H9 (cell line): ENCODE measurements at regions not wholly inside any gene's neighbourhood (a gene's known extent, or its start where the extent isn't known, plus 50 kb on each side); places are given as distances from the start of the nearest gene placed in this dataset.

Experiments used
- DNase-seq: peaks from one replicate; pipeline ENCODE4 v3.0.0-alpha.2; 2017
- H2AFZ ChIP-seq: one replicate; pipeline ENCODE4 v1.6.1; 2013; ENCODE audit warnings: mild to moderate bottlenecking, low read length, control low read depth, moderate library complexity
- H2AK5ac ChIP-seq: 2 replicates; pipeline ENCODE4 v1.6.1; 2013; ENCODE audit warnings: low read length, control low read depth, mixed read lengths; ENCODE audit not compliant: insufficient read length
- H2BK120ac ChIP-seq: one replicate; pipeline ENCODE4 v1.6.1; 2013; ENCODE audit warnings: low read depth, mild to moderate bottlenecking, low read length, control low read depth, inconsistent platforms; ENCODE audit not compliant: poor library complexity, severe bottlenecking
- H2BK12ac ChIP-seq: 2 replicates; pipeline ENCODE4 v1.6.1; 2013; ENCODE audit warnings: low read length, control low read depth, mixed read lengths, low read depth; ENCODE audit not compliant: insufficient read length
- H2BK15ac ChIP-seq: 2 replicates; pipeline ENCODE4 v1.6.1; 2013; ENCODE audit warnings: low read depth, low read length, control low read depth
- H2BK20ac ChIP-seq: one replicate; pipeline ENCODE4 v1.6.1; 2013; ENCODE audit warnings: low read depth, mild to moderate bottlenecking, low read length, control low read depth, inconsistent platforms; ENCODE audit not compliant: poor library complexity, severe bottlenecking
- H2BK5ac ChIP-seq: 2 replicates; pipeline ENCODE4 v1.6.1; 2013; ENCODE audit warnings: low read length, control low read depth, mixed read lengths; ENCODE audit not compliant: insufficient read length
- H3K14ac ChIP-seq: 2 replicates; pipeline ENCODE4 v1.6.1; 2013; ENCODE audit warnings: low read length, control low read depth; ENCODE audit not compliant: insufficient read depth
- H3K18ac ChIP-seq: 2 replicates; pipeline ENCODE4 v1.6.1; 2013; ENCODE audit warnings: low read depth, mild to moderate bottlenecking, mixed read lengths, low read length, control low read depth; ENCODE audit not compliant: insufficient read length
- H3K23ac ChIP-seq: 2 replicates; pipeline ENCODE4 v1.6.1; 2013; ENCODE audit warnings: low read length, control low read depth, mixed read lengths, low read depth; ENCODE audit not compliant: insufficient read length
- H3K23me2 ChIP-seq: 2 replicates; pipeline ENCODE4 v1.6.1; 2013; ENCODE audit warnings: low read depth, mild to moderate bottlenecking, mixed read lengths, low read length, control low read depth; ENCODE audit not compliant: insufficient read length, poor library complexity, severe bottlenecking
- H3K27ac ChIP-seq: 2 replicates; pipeline ENCODE4 v1.5.1; 2013; ENCODE audit warnings: low read length, control low read depth, mixed read lengths, low read depth; ENCODE audit not compliant: insufficient read length
- H3K27me3 ChIP-seq: 2 replicates; pipeline ENCODE4 v1.6.1; 2013; ENCODE audit warnings: low read length, control low read depth, inconsistent platforms; ENCODE audit not compliant: insufficient read depth
- H3K4ac ChIP-seq: 2 replicates; pipeline ENCODE4 v1.6.1; 2013; ENCODE audit warnings: low read depth, mild to moderate bottlenecking, control low read depth, inconsistent platforms, low read length, moderate library complexity
- H3K4me1 ChIP-seq: 2 replicates; pipeline ENCODE4 v1.6.1; 2013; ENCODE audit warnings: low read length, control low read depth, inconsistent platforms; ENCODE audit not compliant: insufficient read depth
- H3K4me2 ChIP-seq: 2 replicates; pipeline ENCODE4 v1.6.1; 2013; ENCODE audit warnings: low read length, control low read depth, mixed read lengths; ENCODE audit not compliant: insufficient read length, insufficient read depth
- H3K56ac ChIP-seq: 2 replicates; pipeline ENCODE4 v1.6.1; 2013; ENCODE audit warnings: low read depth, mild to moderate bottlenecking, mixed read lengths, low read length, control low read depth; ENCODE audit not compliant: insufficient read length
- H3K79me1 ChIP-seq: 2 replicates; pipeline ENCODE4 v1.6.1; 2013; ENCODE audit warnings: low read depth, mild to moderate bottlenecking, moderate library complexity, low read length, control low read depth, inconsistent platforms; ENCODE audit not compliant: insufficient read depth, poor library complexity, severe bottlenecking
- H3K79me2 ChIP-seq: 2 replicates; pipeline ENCODE4 v1.6.1; 2013; ENCODE audit warnings: low read length, control low read depth, inconsistent platforms; ENCODE audit not compliant: insufficient read depth
- H3K9ac ChIP-seq: 2 replicates; pipeline ENCODE4 v1.6.1; 2013; ENCODE audit warnings: low read length, control low read depth, mixed read lengths; ENCODE audit not compliant: insufficient read length; ENCODE audit errors: extremely low read depth
- H3K9me3 ChIP-seq: one replicate; pipeline ENCODE4 v1.6.1; 2013; ENCODE audit warnings: low read depth, low read length, inconsistent platforms; ENCODE audit not compliant: control insufficient read depth
- H3T11ph ChIP-seq: one replicate; pipeline ENCODE4 v1.6.1; 2013; ENCODE audit warnings: mild to moderate bottlenecking, low read length, control low read depth, inconsistent platforms
- H4K20me1 ChIP-seq: one replicate; pipeline ENCODE4 v1.6.1; 2013; ENCODE audit not compliant: control insufficient read depth, insufficient read length, insufficient read depth
- H4K5ac ChIP-seq: 2 replicates; pipeline ENCODE4 v1.6.1; 2013; ENCODE audit warnings: low read depth, mild to moderate bottlenecking, mixed read lengths, low read length, control low read depth; ENCODE audit not compliant: insufficient read length
- H4K8ac ChIP-seq: replicated peaks from 2 replicates; pipeline ENCODE4 v1.6.1; 2013; ENCODE audit warnings: low read length, control low read depth, mixed read lengths, low read depth; ENCODE audit not compliant: insufficient read length
- H4K91ac ChIP-seq: 2 replicates; pipeline ENCODE4 v1.6.1; 2013; ENCODE audit warnings: low read depth, mild to moderate bottlenecking, moderate library complexity, mixed read lengths, low read length, control low read depth; ENCODE audit not compliant: insufficient read length
- H3K27ac Mint-ChIP-seq, 3 experiments: 2 replicates in 2 of 3; 3 replicates in 1 of 3; pipeline ENCODE4 v1.8.0; 2020 to 2021; ENCODE audit warnings: mixed read lengths in 3 of 3, mild to moderate bottlenecking in 1 of 3, moderate library complexity in 1 of 3
- H3K27me3 Mint-ChIP-seq: 2 replicates; pipeline ENCODE4 v1.8.0; 2021; ENCODE audit warnings: low read depth, mild to moderate bottlenecking, moderate library complexity, mixed read lengths
- H3K36me3 Mint-ChIP-seq, 3 experiments: 2 replicates in 2 of 3; 3 replicates in 1 of 3; pipeline ENCODE4 v1.8.0; 2020 to 2021; ENCODE audit warnings: low read depth in 3 of 3, mixed read lengths in 3 of 3; ENCODE audit not compliant: insufficient read depth in 1 of 3
- H3K4me1 Mint-ChIP-seq, 2 experiments: 2 replicates each; pipeline ENCODE4 v1.8.0; 2020; ENCODE audit warnings: mixed read lengths in 2 of 2
- H3K4me3 Mint-ChIP-seq, 2 experiments: 2 replicates in 1 of 2; 3 replicates in 1 of 2; pipeline ENCODE4 v1.8.0; 2020 to 2021; ENCODE audit warnings: mild to moderate bottlenecking in 2 of 2, mixed read lengths in 2 of 2, moderate library complexity in 1 of 2
- H3K9me3 Mint-ChIP-seq, 2 experiments: 2 replicates in 1 of 2; 3 replicates in 1 of 2; pipeline ENCODE4 v1.8.0; 2020; ENCODE audit warnings: mild to moderate bottlenecking in 2 of 2, mixed read lengths in 2 of 2, moderate library complexity in 1 of 2
- WGBS: extraction: QIAGEN DNeasy Blood & Tissue Kit; methylation state at CpG from one replicate; pipeline ENCODE4 v1.1.7; 2013; ENCODE audit warnings: missing lambda C conversion rate, low lambda C conversion rate, mixed read lengths; ENCODE audit not compliant: insufficient read length; ENCODE audit errors: extremely low coverage; 5-methylcytosine and 5-hydroxymethylcytosine counted together
- TF ChIP-seq, protein P1 (sequence below): fragments of 200-600 bp; sonication (generic); conservative IDR thresholded peaks from 3 replicates; pipeline ENCODE4 v1.8.0; 2021; ENCODE audit warnings: antibody characterized with exemption, mild to moderate bottlenecking

DNA sequence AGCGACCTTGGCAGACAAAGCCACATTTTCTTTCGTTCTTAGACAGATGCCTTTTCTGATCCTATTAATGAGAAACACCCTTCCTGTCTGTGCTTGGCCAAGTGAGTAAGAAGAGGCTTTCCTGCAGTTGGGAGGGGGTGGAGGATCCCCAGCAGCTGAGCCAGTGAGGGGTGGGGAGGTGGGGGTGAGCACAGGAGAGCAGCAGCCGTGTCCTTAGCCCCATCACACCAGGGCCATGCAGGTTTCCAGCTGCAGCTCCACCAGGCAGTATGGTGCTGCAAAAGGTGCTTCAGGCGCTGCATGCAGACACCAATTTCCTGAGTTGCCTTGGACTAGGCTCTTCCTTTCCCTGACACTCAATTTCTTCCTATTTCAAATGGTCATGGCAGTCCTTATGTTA, 123.3 kb upstream of the SIX2 start:
- no peaks in the 10 kb centered on the region for H3K9me3 Mint-ChIP-seq
- DNase-seq = no peak
- Histone ChIP-seq H3K79me1 (no peaks in the 10 kb centered on the region), H2AK5ac (no peak overlapping the region), H2BK20ac (no peak overlapping the region), H3T11ph (no peak overlapping the region), H4K8ac (no peak overlapping the region), H3K27me3 (no peaks in the 10 kb centered on the region; the same call in 1 of the 2 replicates), H4K5ac (no peak overlapping the region), H3K18ac (no peak overlapping the region), H3K14ac (no peak overlapping the region), H2BK5ac (no peak overlapping the region), H3K9ac (no peak overlapping the region), H2BK120ac (no peak overlapping the region), H3K79me2 (no peaks in the 10 kb centered on the region), H3K4ac (no peak overlapping the region), H3K23ac (no peak overlapping the region), H3K27ac (no peak overlapping the region), H3K23me2 (no peaks in the 10 kb centered on the region), H3K4me2 (no peak overlapping the region), H3K9me3 (no peaks in the 10 kb centered on the region), H2AFZ (no peak overlapping the region), H4K20me1 (no peaks in the 10 kb centered on the region), H2BK15ac (no peak overlapping the region), H4K91ac (no peak overlapping the region), H2BK12ac (no peak overlapping the region), H3K56ac (no peak overlapping the region), H3K4me1 (no peaks in the 10 kb centered on the region; the same call in 1 of the 2 replicates)
- no peak overlapping the region for H3K27ac Mint-ChIP-seq
- no peak overlapping the region for H3K4me3 Mint-ChIP-seq
- WGBS = no CpG with 5 or more reads among the region's 4 CpGs
- no peaks in the 10 kb centered on the region; the same call in 1 of the 2 replicates for H3K27me3 Mint-ChIP-seq
- TF ChIP-seq, protein P1, sequence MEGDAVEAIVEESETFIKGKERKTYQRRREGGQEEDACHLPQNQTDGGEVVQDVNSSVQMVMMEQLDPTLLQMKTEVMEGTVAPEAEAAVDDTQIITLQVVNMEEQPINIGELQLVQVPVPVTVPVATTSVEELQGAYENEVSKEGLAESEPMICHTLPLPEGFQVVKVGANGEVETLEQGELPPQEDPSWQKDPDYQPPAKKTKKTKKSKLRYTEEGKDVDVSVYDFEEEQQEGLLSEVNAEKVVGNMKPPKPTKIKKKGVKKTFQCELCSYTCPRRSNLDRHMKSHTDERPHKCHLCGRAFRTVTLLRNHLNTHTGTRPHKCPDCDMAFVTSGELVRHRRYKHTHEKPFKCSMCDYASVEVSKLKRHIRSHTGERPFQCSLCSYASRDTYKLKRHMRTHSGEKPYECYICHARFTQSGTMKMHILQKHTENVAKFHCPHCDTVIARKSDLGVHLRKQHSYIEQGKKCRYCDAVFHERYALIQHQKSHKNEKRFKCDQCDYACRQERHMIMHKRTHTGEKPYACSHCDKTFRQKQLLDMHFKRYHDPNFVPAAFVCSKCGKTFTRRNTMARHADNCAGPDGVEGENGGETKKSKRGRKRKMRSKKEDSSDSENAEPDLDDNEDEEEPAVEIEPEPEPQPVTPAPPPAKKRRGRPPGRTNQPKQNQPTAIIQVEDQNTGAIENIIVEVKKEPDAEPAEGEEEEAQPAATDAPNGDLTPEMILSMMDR = no peak
- H3K4me1 Mint-ChIP-seq = peaks cover 7 to 10% of the 10 kb centered on the region in 2 experiments
- no peaks in the 10 kb centered on the region for H3K36me3 Mint-ChIP-seq
